ENCODE measurements at regions not wholly inside any gene's neighbourhood (a gene's known extent, or its start where the extent isn't known, plus 50 kb on each side); places are given as distances from the start of the nearest gene placed in this dataset.

DNA sequence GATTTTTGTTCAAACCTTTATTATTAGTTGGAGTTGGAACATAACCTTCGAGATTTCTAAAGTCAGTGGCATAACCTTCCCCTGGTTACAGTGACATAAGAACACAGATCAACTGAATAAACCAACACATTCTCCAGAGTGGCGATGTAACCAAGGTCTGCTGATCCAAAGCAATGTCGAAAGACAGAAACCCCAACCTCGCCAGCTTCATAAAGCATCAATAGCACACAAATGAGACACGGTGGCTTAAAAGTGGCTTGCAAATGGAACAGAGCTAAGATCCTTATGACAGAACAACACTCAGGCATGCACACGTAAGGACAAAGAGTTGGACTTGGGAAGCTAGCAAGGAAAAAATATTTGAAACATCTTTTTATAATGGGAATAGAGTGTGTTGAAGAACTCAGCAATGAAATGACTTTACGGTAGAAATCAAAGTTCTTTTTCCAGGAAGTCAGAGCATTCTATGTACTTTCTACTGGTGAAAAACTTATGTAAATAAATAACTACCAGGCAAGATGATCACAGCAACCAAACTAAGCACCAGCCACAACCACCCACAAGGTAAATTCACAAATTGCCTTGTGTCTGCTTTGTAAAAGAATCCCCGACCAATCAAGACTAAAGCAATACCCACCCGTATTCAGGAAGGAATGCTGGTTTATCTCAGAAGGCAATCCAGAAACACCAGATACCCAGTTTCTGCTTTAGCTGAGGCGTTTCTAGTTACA is 61.0 kb upstream of the NHSL1 start:
- TF ChIP-seq, protein P1, sequence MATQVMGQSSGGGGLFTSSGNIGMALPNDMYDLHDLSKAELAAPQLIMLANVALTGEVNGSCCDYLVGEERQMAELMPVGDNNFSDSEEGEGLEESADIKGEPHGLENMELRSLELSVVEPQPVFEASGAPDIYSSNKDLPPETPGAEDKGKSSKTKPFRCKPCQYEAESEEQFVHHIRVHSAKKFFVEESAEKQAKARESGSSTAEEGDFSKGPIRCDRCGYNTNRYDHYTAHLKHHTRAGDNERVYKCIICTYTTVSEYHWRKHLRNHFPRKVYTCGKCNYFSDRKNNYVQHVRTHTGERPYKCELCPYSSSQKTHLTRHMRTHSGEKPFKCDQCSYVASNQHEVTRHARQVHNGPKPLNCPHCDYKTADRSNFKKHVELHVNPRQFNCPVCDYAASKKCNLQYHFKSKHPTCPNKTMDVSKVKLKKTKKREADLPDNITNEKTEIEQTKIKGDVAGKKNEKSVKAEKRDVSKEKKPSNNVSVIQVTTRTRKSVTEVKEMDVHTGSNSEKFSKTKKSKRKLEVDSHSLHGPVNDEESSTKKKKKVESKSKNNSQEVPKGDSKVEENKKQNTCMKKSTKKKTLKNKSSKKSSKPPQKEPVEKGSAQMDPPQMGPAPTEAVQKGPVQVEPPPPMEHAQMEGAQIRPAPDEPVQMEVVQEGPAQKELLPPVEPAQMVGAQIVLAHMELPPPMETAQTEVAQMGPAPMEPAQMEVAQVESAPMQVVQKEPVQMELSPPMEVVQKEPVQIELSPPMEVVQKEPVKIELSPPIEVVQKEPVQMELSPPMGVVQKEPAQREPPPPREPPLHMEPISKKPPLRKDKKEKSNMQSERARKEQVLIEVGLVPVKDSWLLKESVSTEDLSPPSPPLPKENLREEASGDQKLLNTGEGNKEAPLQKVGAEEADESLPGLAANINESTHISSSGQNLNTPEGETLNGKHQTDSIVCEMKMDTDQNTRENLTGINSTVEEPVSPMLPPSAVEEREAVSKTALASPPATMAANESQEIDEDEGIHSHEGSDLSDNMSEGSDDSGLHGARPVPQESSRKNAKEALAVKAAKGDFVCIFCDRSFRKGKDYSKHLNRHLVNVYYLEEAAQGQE (IDR thresholded peaks at IDR 0.05; ENCODE audit: insufficient read depth in 1 of 2, low read depth in 2 of 2, low read length in 2 of 2) = no peak
- TF ChIP-seq SIN3A (IDR thresholded peaks at IDR 0.05; ENCODE audit: borderline replicate concordance, insufficient read depth, low read length) (no peak), TAF1 (IDR thresholded peaks at IDR 0.05; ENCODE audit: borderline replicate concordance, insufficient read depth, low read length) (no peak), POLR2AphosphoS5 (IDR thresholded peaks at IDR 0.05; ENCODE audit: low read depth, low read length) (no peak)

DNA sequence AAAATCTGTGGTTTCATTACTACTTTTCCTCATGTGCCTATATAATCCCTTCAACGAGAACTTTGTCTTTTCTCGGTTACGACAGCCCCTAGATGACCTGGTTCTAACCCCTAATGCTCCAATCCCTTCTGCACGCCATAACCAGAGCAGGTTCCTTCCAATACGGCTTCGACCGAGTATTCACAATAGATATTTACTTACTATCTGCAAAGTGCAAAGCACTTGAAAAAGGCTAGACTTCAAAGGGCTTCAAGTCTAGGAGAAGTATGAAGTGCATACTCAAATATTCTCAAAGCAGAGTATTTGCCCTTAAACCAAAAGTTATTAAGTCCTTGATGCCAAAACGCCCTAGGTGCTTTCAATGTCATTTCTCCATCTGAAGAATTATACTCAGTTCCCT is 63.4 kb upstream of the NHSL1 start:
- TF ChIP-seq, protein P1 (IDR thresholded peaks at IDR 0.05; ENCODE audit: insufficient read depth in 1 of 2, low read depth in 2 of 2, low read length in 2 of 2) = no peak
- TF ChIP-seq SIN3A (IDR thresholded peaks at IDR 0.05; ENCODE audit: borderline replicate concordance, insufficient read depth, low read length) (no peak), TAF1 (IDR thresholded peaks at IDR 0.05; ENCODE audit: borderline replicate concordance, insufficient read depth, low read length) (no peak), POLR2AphosphoS5 (IDR thresholded peaks at IDR 0.05; ENCODE audit: low read depth, low read length) (no peak), FOXP2 (optimal IDR thresholded peaks at IDR 0.05; ENCODE audit: borderline replicate concordance, extremely low read depth, extremely low read length, insufficient read depth) (no peak)

DNA sequence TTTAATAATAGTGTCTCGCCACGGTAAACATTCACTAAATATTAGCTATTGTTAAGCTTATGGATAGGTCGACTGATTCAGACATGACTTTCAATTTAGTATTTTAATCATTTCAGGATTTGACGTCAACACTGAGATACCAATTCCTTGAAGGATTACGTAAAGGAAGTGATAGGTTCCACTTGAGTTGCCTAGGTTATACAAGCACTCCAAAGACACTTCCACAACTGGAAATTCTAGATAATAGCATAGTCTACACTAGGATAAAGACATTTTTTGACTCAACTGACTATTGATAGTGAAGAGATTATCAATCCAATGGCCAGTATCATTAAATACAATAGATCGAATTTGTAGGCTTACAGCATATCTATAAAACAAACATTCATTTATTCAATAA is 63.9 kb upstream of the NHSL1 start:
- no peak for TF ChIP-seq FOXP2 (optimal IDR thresholded peaks at IDR 0.05; ENCODE audit: borderline replicate concordance, extremely low read depth, extremely low read length, insufficient read depth)
- TF ChIP-seq, protein P1 (IDR thresholded peaks at IDR 0.05; ENCODE audit: insufficient read depth in 1 of 2, low read depth in 2 of 2, low read length in 2 of 2) = no peak
- no peak for TF ChIP-seq TAF1 (IDR thresholded peaks at IDR 0.05; ENCODE audit: borderline replicate concordance, insufficient read depth, low read length)
- no peak for TF ChIP-seq POLR2AphosphoS5 (IDR thresholded peaks at IDR 0.05; ENCODE audit: low read depth, low read length)
- TF ChIP-seq SIN3A (IDR thresholded peaks at IDR 0.05; ENCODE audit: borderline replicate concordance, insufficient read depth, low read length) = no peak

- no peak for TF ChIP-seq FOXP2 (optimal IDR thresholded peaks at IDR 0.05; ENCODE audit: borderline replicate concordance, extremely low read depth, extremely low read length, insufficient read depth)
Measured at GRCh38 chr6:138563650-138564049, 64.4 kb upstream of the NHSL1 start.

GRCh38 chr6:138564170-138564721 is 65.0 kb upstream of the NHSL1 start:
- TF ChIP-seq POLR2AphosphoS5 (IDR thresholded peaks at IDR 0.05; ENCODE audit: low read depth, low read length) (no peak), TAF1 (IDR thresholded peaks at IDR 0.05; ENCODE audit: borderline replicate concordance, insufficient read depth, low read length) (no peak), FOXP2 (optimal IDR thresholded peaks at IDR 0.05; ENCODE audit: borderline replicate concordance, extremely low read depth, extremely low read length, insufficient read depth) (no peak)
- TF ChIP-seq, protein P1 (IDR thresholded peaks at IDR 0.05; ENCODE audit: insufficient read depth in 1 of 2, low read depth in 2 of 2, low read length in 2 of 2) = no peak

Data from PFSK-1 (cell line).